ENCODE measurements at regions not wholly inside any gene's neighbourhood (a gene's known extent, or its start where the extent isn't known, plus 50 kb on each side); places are given as distances from the start of the nearest gene placed in this dataset.

DNA sequence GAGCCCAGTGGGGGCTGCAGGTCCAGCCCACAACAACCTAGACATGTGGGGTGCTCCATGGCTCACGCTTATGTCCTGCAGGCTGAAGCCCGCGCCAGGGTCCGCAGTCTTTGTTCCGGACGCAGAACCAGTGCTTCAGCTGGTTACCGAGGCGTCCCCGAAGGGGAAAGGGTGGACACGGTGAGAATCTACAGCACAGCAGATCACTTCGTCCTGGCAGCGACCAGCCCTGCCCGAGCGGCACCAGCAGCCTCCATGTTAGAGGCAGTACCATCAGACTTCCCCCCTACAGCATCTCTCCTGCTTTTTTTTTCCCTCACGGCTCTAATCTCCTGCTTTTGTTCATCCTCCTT is 1736.4 kb downstream of the TP53TG3F start:
- H3K4me3 Mint-ChIP-seq, result no peak overlapping the region
- H3K9me3 Mint-ChIP-seq, result peaks cover 35% of the 10 kb centered on the region
- no peaks in the 10 kb centered on the region for H3K4me1 Mint-ChIP-seq
- H3K27me3 Mint-ChIP-seq (ENCODE audit: low read depth), result no peaks in the 10 kb centered on the region
- no peak overlapping the region for H3K27ac Mint-ChIP-seq
- TF ChIP-seq, protein P1, sequence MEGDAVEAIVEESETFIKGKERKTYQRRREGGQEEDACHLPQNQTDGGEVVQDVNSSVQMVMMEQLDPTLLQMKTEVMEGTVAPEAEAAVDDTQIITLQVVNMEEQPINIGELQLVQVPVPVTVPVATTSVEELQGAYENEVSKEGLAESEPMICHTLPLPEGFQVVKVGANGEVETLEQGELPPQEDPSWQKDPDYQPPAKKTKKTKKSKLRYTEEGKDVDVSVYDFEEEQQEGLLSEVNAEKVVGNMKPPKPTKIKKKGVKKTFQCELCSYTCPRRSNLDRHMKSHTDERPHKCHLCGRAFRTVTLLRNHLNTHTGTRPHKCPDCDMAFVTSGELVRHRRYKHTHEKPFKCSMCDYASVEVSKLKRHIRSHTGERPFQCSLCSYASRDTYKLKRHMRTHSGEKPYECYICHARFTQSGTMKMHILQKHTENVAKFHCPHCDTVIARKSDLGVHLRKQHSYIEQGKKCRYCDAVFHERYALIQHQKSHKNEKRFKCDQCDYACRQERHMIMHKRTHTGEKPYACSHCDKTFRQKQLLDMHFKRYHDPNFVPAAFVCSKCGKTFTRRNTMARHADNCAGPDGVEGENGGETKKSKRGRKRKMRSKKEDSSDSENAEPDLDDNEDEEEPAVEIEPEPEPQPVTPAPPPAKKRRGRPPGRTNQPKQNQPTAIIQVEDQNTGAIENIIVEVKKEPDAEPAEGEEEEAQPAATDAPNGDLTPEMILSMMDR (IDR thresholded peaks at IDR 0.05; ENCODE audit: unreplicated experiment in 3 of 3), result no peak
- no peaks in the 10 kb centered on the region for H3K36me3 Mint-ChIP-seq (ENCODE audit: low read depth)

GRCh38 chr16:35196313-35196712 is 1736.9 kb downstream of the TP53TG3F start:
- Mint-ChIP-seq H3K4me1 (no peaks in the 10 kb centered on the region), H3K9me3 (peaks cover 37% of the 10 kb centered on the region), H3K4me3 (no peak overlapping the region), H3K27me3 (ENCODE audit: low read depth) (no peaks in the 10 kb centered on the region), H3K27ac (no peak overlapping the region), H3K36me3 (ENCODE audit: low read depth) (no peaks in the 10 kb centered on the region)
- TF ChIP-seq, protein P1 (IDR thresholded peaks at IDR 0.05; ENCODE audit: unreplicated experiment in 3 of 3), result no peak

GRCh38 chr16:35197656-35198055 is 1738.2 kb downstream of the TP53TG3F start:
- H3K36me3 Mint-ChIP-seq (ENCODE audit: low read depth), result no peaks in the 10 kb centered on the region
- H3K27me3 Mint-ChIP-seq (ENCODE audit: low read depth), result no peaks in the 10 kb centered on the region
- H3K4me1 Mint-ChIP-seq, result no peaks in the 10 kb centered on the region
- H3K27ac Mint-ChIP-seq, result no peak overlapping the region
- H3K4me3 Mint-ChIP-seq, result no peak overlapping the region
- TF ChIP-seq, protein P1 (IDR thresholded peaks at IDR 0.05; ENCODE audit: unreplicated experiment in 3 of 3), result no peak
- peaks cover 46% of the 10 kb centered on the region for H3K9me3 Mint-ChIP-seq

DNA sequence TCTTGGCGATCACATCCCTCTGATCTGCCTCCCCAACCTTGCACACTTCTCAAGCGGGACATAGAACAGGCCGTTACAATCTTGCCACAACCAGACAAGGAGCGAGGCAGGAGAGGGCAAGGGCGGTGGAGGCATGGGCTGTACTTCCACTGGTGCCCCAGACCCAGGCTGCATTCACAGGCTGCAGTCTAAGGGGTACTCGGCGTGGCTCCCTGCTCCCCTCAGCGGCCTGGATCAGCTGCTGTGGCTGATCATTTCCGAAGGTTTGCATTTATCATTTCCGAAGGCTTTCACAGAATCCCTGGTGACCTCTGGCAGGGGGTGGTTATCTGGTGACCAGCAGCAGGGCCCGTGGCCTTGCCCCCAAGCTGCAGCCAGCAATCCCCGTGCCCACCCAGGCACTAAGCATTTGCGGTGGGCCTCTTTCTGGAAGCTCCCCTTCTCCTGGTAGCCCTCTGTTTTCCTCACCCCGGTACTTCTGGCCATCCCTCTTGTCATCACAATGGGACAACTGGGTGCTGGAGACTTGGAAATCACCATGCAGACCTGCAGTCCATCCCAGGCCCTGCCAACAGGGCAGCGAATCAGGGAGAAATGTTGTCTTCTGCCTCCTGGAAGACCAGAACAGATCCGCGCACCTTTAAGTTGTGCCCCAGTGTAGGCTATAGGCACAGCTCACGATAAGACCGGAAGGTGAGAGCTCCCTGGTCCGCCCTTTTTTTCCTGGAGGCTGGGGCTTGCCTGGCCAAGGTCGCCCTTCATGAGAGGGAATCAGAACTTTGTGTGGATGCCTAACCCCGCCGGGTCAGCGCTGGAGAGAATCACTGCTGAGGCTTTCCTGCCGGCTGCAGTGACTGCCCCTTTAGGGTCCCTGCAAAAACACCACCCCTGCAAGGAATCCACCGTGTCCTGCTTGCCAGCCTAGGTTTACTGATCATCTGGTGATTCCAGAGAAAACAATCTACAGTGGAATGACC is 1739.1 kb downstream of the TP53TG3F start:
- Mint-ChIP-seq H3K36me3 (ENCODE audit: low read depth) (no peaks in the 10 kb centered on the region), H3K4me3 (no peak overlapping the region), H3K4me1 (no peaks in the 10 kb centered on the region), H3K9me3 (peaks cover 49% of the 10 kb centered on the region), H3K27ac (no peak overlapping the region), H3K27me3 (ENCODE audit: low read depth) (no peaks in the 10 kb centered on the region)
- TF ChIP-seq, protein P1 (IDR thresholded peaks at IDR 0.05; ENCODE audit: unreplicated experiment in 3 of 3), result no peak

DNA sequence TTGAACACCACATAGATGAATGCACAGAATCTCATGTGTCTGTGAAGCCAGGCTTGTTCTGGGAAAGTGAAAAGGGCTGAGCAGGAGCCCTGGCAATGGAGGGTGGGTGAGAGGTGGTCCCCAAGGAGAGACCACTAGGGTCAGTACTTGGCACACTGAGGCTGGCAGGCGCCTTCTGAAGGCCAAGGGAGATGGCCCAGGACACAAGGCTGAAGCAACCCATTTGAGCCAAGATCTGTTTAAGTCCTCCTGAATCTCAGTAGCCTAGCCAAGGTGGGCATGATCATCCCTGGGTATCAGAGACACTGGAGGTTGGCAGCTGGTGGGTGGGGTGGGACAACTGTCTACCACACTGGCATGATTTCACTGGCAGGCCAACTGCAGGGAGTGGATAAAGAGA is 1741.2 kb downstream of the TP53TG3F start:
- Mint-ChIP-seq H3K36me3 (ENCODE audit: low read depth) (no peaks in the 10 kb centered on the region), H3K4me3 (no peak overlapping the region), H3K27ac (no peak overlapping the region), H3K27me3 (ENCODE audit: low read depth) (no peaks in the 10 kb centered on the region), H3K9me3 (peaks cover 47% of the 10 kb centered on the region), H3K4me1 (no peaks in the 10 kb centered on the region)
- TF ChIP-seq, protein P1 (IDR thresholded peaks at IDR 0.05; ENCODE audit: unreplicated experiment in 3 of 3), result no peak

DNA sequence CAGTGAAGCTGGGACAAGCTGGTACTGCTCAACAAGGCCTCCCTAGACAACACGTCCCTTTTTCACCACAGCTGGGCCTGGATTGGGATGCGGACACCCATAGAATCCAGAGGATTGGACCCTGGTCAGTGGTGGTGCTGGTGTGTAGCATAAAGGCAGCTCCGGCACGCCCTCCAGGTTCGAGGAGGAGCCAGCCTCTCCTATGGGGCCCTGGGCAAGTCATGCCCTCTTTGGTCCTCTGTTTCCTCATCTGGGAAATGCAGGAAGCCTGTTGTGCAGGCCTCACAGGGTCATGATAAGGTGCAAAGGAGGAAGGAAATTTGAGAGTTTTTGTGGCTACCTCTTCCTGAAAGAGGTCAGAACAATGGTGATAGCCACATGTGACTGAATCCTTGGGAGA is 1741.7 kb downstream of the TP53TG3F start:
- peaks cover 47% of the 10 kb centered on the region for H3K9me3 Mint-ChIP-seq
- no peak overlapping the region for H3K4me3 Mint-ChIP-seq
- TF ChIP-seq, protein P1 (IDR thresholded peaks at IDR 0.05; ENCODE audit: unreplicated experiment in 3 of 3), result no peak
- no peak overlapping the region for H3K27ac Mint-ChIP-seq
- H3K27me3 Mint-ChIP-seq (ENCODE audit: low read depth), result no peaks in the 10 kb centered on the region
- no peaks in the 10 kb centered on the region for H3K4me1 Mint-ChIP-seq
- H3K36me3 Mint-ChIP-seq (ENCODE audit: low read depth), result no peaks in the 10 kb centered on the region

Data from nephron (organoid).